HG03064 (cell line): ENCODE measurements at regions not wholly inside any gene's neighbourhood (a gene's known extent, or its start where the extent isn't known, plus 50 kb on each side); places are given as distances from the start of the nearest gene placed in this dataset.
"Not testable (repeated sequence)": the region's sequence is repeated elsewhere in the genome, so short reads cannot be mapped to it uniquely, and the experiment has no call there.

Experiments used
- ATAC-seq: cut with Tn5 transposase; IDR thresholded peaks from one replicate; pipeline ENCODE4 v1.9.1; 2021; ENCODE audit warnings: low read depth; ENCODE audit not compliant: unreplicated experiment

GRCh38 chr5:130957151-130957550 is 207.9 kb downstream of the HINT1 start:
- no peak for ATAC-seq

DNA sequence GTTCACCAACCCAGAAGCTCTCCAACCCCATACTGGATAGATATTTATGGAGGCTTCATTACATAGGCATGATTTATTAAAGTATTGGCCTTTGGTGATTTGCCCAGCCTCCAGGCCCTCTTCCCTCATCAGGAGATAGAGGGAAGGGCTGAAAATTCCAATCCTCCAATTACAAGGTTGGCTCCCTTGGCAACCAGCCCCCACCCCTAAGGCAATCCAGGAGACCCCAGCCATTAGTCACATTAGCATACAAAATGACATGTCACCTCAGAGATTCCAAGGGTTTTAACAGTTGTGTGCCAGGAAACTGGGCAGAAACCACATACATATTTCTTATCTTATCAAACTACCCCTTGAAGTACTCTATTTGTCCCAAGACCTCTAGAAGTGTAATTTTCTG is 210.0 kb downstream of the HINT1 start:
- ATAC-seq: no peak

GRCh38 chr5:130954336-130954735 is 210.7 kb downstream of the HINT1 start:
- ATAC-seq: no peak

DNA sequence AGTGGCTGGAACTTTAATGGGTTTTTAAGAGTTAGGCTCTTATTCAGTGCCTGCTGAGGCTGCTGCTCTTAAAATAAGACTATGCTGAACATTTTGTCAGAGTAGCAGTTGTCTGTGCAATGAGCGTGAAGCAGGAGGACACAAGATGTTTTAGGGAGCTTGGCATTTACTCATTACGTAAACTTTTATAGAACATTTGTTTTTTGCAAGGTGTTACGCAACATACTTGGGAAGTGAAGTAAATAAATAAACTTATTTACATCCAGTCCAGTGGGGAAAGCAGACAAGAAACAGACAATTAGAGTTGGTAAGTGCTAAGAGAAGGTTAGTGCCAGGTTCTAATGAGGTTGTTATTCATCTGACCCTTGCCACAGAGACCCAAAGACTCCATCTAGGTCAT is 226.0 kb downstream of the HINT1 start:
- ATAC-seq: no peak

DNA sequence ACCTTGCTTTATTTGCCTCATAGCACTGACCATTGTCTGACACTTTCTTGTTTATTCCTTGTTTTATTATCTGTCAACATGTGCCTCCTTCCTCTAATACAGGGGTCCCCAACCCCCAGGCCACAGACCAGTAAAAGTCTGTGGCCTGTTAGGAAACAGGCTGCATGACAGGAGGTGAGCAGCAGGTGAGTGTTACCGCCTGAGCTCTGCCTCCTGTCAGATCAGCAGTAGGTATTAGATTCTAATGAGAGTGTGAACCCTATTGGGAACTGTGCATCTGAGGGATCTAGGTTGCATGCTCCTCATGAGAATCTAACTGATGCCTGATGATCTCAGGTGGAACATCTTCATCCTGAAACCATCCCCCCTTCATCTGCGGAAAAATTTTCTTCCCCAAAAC is 228.0 kb downstream of the HINT1 start:
- no peak for ATAC-seq

DNA sequence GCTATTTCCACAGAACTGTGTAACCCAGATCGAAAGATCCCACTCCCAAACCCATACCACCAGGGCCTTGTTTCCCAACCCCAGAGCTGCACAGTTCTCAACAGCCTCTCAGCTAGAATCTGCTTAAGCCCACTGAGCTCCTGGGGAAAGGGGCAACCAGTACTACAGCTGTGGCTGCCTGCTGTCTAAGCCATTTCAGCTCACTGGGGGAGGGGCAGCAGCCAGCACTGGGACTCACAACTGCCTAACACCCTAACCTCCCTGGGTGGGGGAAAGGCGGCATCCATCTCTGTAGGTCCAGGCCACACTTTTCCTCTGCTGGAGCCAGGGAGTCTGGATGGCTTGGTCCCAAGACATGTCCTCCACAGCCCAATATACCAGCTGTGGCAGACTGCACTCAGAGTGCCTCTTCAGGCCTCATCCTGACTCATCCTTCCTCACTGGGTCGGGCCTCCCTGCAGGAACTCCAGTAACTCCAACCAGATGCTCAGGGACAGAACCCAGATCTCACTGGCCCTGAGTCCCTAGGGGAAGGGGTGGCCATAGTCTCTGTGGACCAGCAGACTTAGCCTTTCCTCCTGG is 241.4 kb downstream of the HINT1 start:
- no peak for ATAC-seq

- ATAC-seq: no peak
Observed at GRCh38 chr5:130912088-130912487, 253.0 kb downstream of the HINT1 start.

DNA sequence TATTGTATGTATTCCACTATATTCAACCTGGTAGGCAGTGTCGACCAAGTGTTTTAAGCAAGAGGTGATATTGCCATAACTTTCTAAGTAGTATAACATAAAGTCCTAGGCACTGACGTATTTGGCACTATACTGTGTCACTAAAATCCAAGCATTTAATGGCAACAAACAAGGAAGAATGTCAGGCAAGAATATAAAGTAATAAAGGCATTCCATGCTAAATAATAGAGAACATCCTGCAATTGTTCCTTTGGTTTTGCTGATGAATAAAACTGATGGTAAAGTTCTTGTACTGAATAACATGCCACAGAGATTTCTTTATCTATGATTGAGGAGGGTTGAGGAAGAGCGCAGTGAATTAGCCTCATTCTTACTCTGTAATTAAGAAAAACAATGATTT is 256.9 kb downstream of the HINT1 start:
- ATAC-seq: no peak

DNA sequence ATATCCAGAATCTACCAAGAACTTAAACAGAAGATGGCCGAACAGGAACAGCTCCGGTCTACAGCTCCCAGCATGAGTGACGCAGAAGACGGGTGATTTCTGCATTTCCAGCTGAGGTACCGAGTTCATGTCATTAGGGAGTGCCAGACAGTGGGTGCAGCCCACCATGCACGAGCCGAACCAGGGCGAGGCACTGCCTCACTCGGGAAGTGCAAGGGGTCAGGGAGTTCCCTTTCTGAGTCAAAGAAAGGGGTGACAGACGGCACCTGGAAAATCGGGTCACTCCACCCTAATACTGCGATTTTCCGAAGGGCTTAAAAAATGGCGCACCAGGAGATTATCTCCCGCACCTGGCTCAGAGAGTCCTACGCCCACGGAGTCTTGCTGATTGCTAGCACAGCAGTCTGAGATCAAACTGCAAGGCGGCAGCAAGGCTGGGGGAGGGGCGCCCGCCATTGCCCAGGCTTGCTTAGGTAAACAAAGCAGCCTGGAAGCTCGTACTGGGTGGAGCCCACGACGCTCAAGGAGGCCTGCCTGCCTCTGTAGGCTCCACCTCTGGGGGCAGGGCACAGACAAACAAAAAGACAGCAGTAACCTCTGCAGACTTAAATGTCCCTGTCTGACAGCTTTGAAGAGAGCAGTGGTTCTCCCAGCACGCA is 267.4 kb downstream of the HINT1 start:
- not testable (repeated sequence) for ATAC-seq

GRCh38 chr5:130897181-130897536 is 267.9 kb downstream of the HINT1 start:
- ATAC-seq: not testable (repeated sequence)

GRCh38 chr5:130896636-130897035 is 268.4 kb downstream of the HINT1 start:
- no peak for ATAC-seq

DNA sequence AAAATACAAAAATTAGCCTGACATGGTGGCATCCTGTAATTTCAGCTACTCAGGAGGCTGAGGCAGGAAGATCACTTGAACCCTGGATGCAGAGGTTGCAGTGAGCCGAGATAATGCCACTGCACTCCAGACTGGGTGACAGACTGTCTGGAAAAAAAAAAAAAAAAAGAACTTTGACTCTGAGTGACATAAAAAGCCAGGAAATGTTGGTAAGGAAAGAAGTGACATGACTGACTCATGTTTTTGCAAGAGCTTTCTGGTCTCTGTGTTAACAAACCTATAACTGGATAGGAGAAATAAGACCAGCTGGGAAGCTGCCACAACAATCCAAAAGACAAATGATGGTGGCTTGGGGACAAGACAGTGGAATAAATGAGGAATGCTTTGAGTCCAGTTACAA is 272.1 kb downstream of the HINT1 start:
- ATAC-seq: no peak

DNA sequence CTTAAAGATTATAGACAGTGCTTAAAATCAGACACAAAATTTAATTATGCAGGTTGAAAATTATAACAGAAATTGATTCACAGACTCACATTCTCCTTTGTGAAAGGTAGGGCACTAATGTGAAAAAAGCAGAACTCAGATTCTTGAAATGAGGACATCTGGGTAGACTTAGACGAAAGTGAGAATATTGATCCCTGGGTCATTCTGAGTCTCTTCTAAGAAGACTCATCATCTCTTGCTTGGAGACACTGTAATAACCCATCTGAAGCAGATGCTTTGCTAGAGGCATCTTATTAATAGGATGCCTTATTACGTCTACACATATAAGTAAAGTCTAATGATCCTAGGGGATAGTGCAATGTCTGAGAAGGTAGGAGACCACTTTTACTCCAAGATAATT is 274.4 kb downstream of the HINT1 start:
- ATAC-seq: no peak

- no peak for ATAC-seq
Observed at GRCh38 chr5:130885691-130886090, 279.4 kb downstream of the HINT1 start.

GRCh38 chr5:130885027-130885426 is 280.0 kb downstream of the HINT1 start:
- ATAC-seq: no peak

- no peak for ATAC-seq
Observed at GRCh38 chr5:130884023-130884422, 281.0 kb downstream of the HINT1 start.

DNA sequence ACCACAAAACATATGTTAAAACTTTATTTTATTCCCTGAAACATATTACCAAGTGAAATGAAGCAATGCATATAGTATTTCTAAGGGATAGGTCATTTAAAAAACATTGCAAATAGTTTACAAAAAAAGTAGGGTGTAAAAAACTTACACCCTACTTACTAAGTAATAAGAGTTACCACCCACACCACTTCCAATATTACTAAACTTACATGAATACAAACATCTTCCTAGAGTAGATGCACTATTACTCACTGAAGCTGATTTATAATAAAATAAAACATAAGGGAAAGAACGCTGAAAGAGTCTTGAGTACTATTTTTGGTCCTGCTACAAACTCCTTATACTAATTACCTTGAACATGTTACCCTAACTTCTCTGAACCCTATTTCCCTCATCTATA is 289.4 kb downstream of the HINT1 start:
- no peak for ATAC-seq

GRCh38 chr5:130874861-130875417 is 290.1 kb downstream of the HINT1 start:
- ATAC-seq: no peak

GRCh38 chr5:130871346-130872086 is 293.5 kb downstream of the HINT1 start:
- no peak for ATAC-seq

- no peak for ATAC-seq
Observed at GRCh38 chr5:130870691-130871090, 294.4 kb downstream of the HINT1 start.

- no peak for ATAC-seq
Observed at GRCh38 chr5:130868186-130868840, 296.7 kb downstream of the HINT1 start.
